ENCODE measurements at regions not wholly inside any gene's neighbourhood (a gene's known extent, or its start where the extent isn't known, plus 50 kb on each side); places are given as distances from the start of the nearest gene placed in this dataset.

DNA sequence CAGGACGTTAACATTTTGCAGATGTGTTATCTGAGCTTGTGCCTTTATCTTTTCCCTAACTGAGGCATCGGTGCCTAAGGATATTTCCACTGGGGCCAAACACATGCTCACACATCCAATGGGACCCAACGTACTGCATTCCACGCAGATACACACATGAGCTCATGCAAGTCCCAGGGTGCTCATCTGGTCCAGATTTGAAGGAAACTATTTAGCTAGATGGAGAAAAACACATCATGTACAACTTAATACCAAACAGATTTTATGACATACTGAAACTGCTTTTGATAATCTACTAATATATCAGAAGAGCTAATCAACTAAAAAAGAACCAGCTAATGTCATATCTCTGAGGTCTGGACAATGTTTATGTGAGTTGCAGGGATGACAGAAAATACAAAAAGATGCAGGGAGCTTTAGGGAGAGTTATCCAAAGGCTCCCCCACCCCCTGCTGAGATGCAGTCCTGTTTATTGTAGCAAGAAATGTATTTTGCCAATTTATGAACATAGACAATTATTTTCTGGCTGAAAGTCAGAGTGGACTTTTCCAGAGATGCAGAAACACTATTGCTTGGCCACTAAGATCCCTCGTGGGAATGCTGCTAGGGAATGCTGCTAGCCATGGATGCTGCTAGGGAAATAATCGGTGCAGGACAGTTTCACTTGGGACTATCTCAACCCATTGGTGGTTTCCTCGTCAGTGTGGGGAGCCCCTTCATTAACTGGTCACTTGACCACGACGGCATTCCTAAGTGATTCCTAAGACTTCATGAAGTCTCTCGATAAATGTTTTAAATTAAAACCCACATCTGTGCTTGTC, 172.8 kb downstream of the SMIM20 start:
- DNase-seq: no peak
- Histone ChIP-seq H3K36me3 (ENCODE audit: insufficient read depth, low read length) (no peaks in the 10 kb centered on the region), H2AFZ (ENCODE audit: low read depth, low read length) (no peak overlapping the region), H3K9me3 (ENCODE audit: insufficient read depth, low read length, severe bottlenecking) (peaks cover 7% of the 10 kb centered on the region), H3K4me3 (ENCODE audit: low read depth in 1 of 2, low read length in 2 of 2) (no peak overlapping the region), H3K4me2 (ENCODE audit: insufficient read depth, low read length) (no peak overlapping the region), H3K27ac (ENCODE audit: low read length) (no peak overlapping the region), H3K79me2 (ENCODE audit: insufficient read depth, low read length) (no peaks in the 10 kb centered on the region), H4K20me1 (ENCODE audit: insufficient read depth, low read length) (no peaks in the 10 kb centered on the region), H3K9ac (ENCODE audit: low read depth, low read length) (no peak overlapping the region), H3K27me3 (ENCODE audit: insufficient read depth, low read length, poor library complexity) (no peaks in the 10 kb centered on the region), H3K4me1 (ENCODE audit: insufficient read depth, low read length) (no peaks in the 10 kb centered on the region)
- TF ChIP-seq EZH2 (IDR thresholded peaks at IDR 0.05; ENCODE audit: borderline replicate concordance, low read depth, low read length, severe bottlenecking): no peak
- no peak for ATAC-seq (ENCODE audit: insufficient read depth, low read depth)

- no peaks in the 10 kb centered on the region for H3K36me3 ChIP-seq (ENCODE audit: insufficient read depth, low read length)
- ATAC-seq (ENCODE audit: insufficient read depth, low read depth) (no peak), DNase-seq (no peak)
- H3K27me3 ChIP-seq (ENCODE audit: insufficient read depth, low read length, poor library complexity): no peaks in the 10 kb centered on the region
- no peak overlapping the region for H3K27ac ChIP-seq (ENCODE audit: low read length)
- no peak overlapping the region for H3K4me3 ChIP-seq (ENCODE audit: low read depth in 1 of 2, low read length in 2 of 2)
- H3K4me1 ChIP-seq (ENCODE audit: insufficient read depth, low read length): no peaks in the 10 kb centered on the region
- no peaks in the 10 kb centered on the region for H4K20me1 ChIP-seq (ENCODE audit: insufficient read depth, low read length)
- peaks cover 7% of the 10 kb centered on the region for H3K9me3 ChIP-seq (ENCODE audit: insufficient read depth, low read length, severe bottlenecking)
- no peak overlapping the region for H2AFZ ChIP-seq (ENCODE audit: low read depth, low read length)
- H3K9ac ChIP-seq (ENCODE audit: low read depth, low read length): no peak overlapping the region
- no peaks in the 10 kb centered on the region for H3K79me2 ChIP-seq (ENCODE audit: insufficient read depth, low read length)
- TF ChIP-seq EZH2 (IDR thresholded peaks at IDR 0.05; ENCODE audit: borderline replicate concordance, low read depth, low read length, severe bottlenecking) (no peak), CTCF (IDR thresholded peaks at IDR 0.05; ENCODE audit: borderline replicate concordance, extremely low read depth, low read length, poor library complexity, severe bottlenecking) (no peak)
- no peak overlapping the region for H3K4me2 ChIP-seq (ENCODE audit: insufficient read depth, low read length)
Measured at GRCh38 chr4:26088433-26088928, 174.5 kb downstream of the SMIM20 start.

- no peak for ATAC-seq (ENCODE audit: insufficient read depth, low read depth)
- no peaks in the 10 kb centered on the region for H3K79me2 ChIP-seq (ENCODE audit: insufficient read depth, low read length)
- DNase-seq: no peak
- no peaks in the 10 kb centered on the region for H3K27me3 ChIP-seq (ENCODE audit: insufficient read depth, low read length, poor library complexity)
- no peak overlapping the region for H3K4me3 ChIP-seq (ENCODE audit: low read depth in 1 of 2, low read length in 2 of 2)
- no peak overlapping the region for H3K4me2 ChIP-seq (ENCODE audit: insufficient read depth, low read length)
- H3K36me3 ChIP-seq (ENCODE audit: insufficient read depth, low read length): no peaks in the 10 kb centered on the region
- H2AFZ ChIP-seq (ENCODE audit: low read depth, low read length): no peak overlapping the region
- TF ChIP-seq CTCF (IDR thresholded peaks at IDR 0.05; ENCODE audit: borderline replicate concordance, extremely low read depth, low read length, poor library complexity, severe bottlenecking): no peak
- no peak for TF ChIP-seq EZH2 (IDR thresholded peaks at IDR 0.05; ENCODE audit: borderline replicate concordance, low read depth, low read length, severe bottlenecking)
- H3K9ac ChIP-seq (ENCODE audit: low read depth, low read length): no peak overlapping the region
- H4K20me1 ChIP-seq (ENCODE audit: insufficient read depth, low read length): no peaks in the 10 kb centered on the region
- H3K9me3 ChIP-seq (ENCODE audit: insufficient read depth, low read length, severe bottlenecking): peaks cover 7% of the 10 kb centered on the region
- no peak overlapping the region for H3K27ac ChIP-seq (ENCODE audit: low read length)
- H3K4me1 ChIP-seq (ENCODE audit: insufficient read depth, low read length): no peaks in the 10 kb centered on the region
Measured at GRCh38 chr4:26093551-26093950, 179.5 kb downstream of the SMIM20 start.

DNA sequence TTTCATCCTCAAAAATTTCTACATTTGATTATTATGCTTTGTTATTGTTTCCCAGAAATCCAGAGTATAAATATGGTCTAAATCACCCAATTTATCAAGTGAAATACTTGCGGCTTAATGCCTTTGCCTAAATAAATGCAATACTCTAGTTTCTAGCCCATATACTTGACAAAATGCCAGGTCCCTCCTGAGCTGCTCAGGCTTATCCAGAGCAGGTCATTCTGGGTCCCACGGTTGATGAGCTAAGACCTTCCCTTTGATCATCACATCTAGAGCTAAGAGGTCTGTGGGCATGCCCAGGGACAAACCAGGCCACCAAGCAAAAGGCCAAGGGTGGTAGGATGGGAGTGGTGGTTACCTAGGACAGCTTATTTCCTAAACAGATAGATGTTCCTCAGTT, 180.1 kb downstream of the SMIM20 start:
- no peak for ATAC-seq (ENCODE audit: insufficient read depth, low read depth)
- Histone ChIP-seq H3K9me3 (ENCODE audit: insufficient read depth, low read length, severe bottlenecking) (peaks cover 7% of the 10 kb centered on the region), H3K27ac (ENCODE audit: low read length) (no peak overlapping the region), H3K4me3 (ENCODE audit: low read depth in 1 of 2, low read length in 2 of 2) (no peak overlapping the region), H3K4me1 (ENCODE audit: insufficient read depth, low read length) (no peaks in the 10 kb centered on the region), H3K4me2 (ENCODE audit: insufficient read depth, low read length) (no peak overlapping the region), H2AFZ (ENCODE audit: low read depth, low read length) (no peak overlapping the region), H4K20me1 (ENCODE audit: insufficient read depth, low read length) (no peaks in the 10 kb centered on the region), H3K27me3 (ENCODE audit: insufficient read depth, low read length, poor library complexity) (no peaks in the 10 kb centered on the region), H3K36me3 (ENCODE audit: insufficient read depth, low read length) (no peaks in the 10 kb centered on the region), H3K9ac (ENCODE audit: low read depth, low read length) (no peak overlapping the region), H3K79me2 (ENCODE audit: insufficient read depth, low read length) (no peaks in the 10 kb centered on the region)
- no peak for DNase-seq
- TF ChIP-seq CTCF (IDR thresholded peaks at IDR 0.05; ENCODE audit: borderline replicate concordance, extremely low read depth, low read length, poor library complexity, severe bottlenecking) (no peak), EZH2 (IDR thresholded peaks at IDR 0.05; ENCODE audit: borderline replicate concordance, low read depth, low read length, severe bottlenecking) (no peak)
